Left lung (tissue), 4 donors: ENCODE measurements at regions not wholly inside any gene's neighbourhood (a gene's known extent, or its start where the extent isn't known, plus 50 kb on each side); places are given as distances from the start of the nearest gene placed in this dataset.
A peak's percentile ranks its signal among the peaks of the same experiment; 100 is the strongest.

Experiments used
- ATAC-seq: fragments of 200-7000 bp; cut with Tn5 transposase; one replicate; pipeline ENCODE4 v1.9.1; 2020; ENCODE audit warnings: moderate library complexity
- DNase-seq, 4 donors: peaks; one replicate each; pipeline ENCODE4 v3.0.0-alpha.2; 2013 to 2020
- H3K27ac ChIP-seq, 2 donors: fragments of 200-600 bp; sonication (generic) in 1 of 2; one replicate each; pipeline versions ENCODE4 v1.5.0 to v1.8.0; 2020 to 2021
- H3K27me3 ChIP-seq, 2 donors: fragments of 200-600 bp; sonication (generic) in 1 of 2; one replicate each; pipeline versions ENCODE4 v1.5.0 to v1.8.0; 2020 to 2021
- H3K36me3 ChIP-seq, 2 donors: fragments of 200-600 bp; sonication (generic) in 1 of 2; one replicate each; pipeline versions ENCODE4 v1.5.0 to v1.8.0; 2020 to 2021
- H3K4me1 ChIP-seq, 2 donors: fragments of 200-600 bp; one replicate each; pipeline ENCODE4 v1.8.0; 2021
- H3K4me3 ChIP-seq, 2 donors: fragments of 200-600 bp; sonication (generic) in 1 of 2; one replicate each; pipeline versions ENCODE4 v1.5.0 to v1.8.0; 2020 to 2021; ENCODE audit warnings: mild to moderate bottlenecking in 1 of 2
- H3K9me3 ChIP-seq, 2 donors: fragments of 200-600 bp; sonication (generic) in 1 of 2; one replicate each; pipeline versions ENCODE4 v1.5.0 to v1.8.0; 2020 to 2021
- intact Hi-C, 2 donors: fragments of 100-400 bp; cut with DNase I; formaldehyde crosslinking; loops; one replicate each; pipeline versions ENCODE4 v1.11.2 to v1.14.2; 2022
- TF ChIP-seq, protein P1 (sequence below), 2 donors: fragments of 200-600 bp; sonication (generic) in 1 of 2; IDR thresholded peaks; one replicate each; pipeline versions ENCODE4 v1.5.0 to v1.8.0; 2021; ENCODE audit warnings: antibody characterized with exemption in 2 of 2
- donor health status: DM: no; HTN: yes; CAD: no.
- donor health status: DM: no; HTN: no; CAD: no.

- Histone ChIP-seq H3K36me3 (no peaks in the 10 kb centered on the region), H3K27me3 (no peaks in the 10 kb centered on the region), H3K4me1 (no peaks in the 10 kb centered on the region), H3K4me3 (no peak overlapping the region), H3K9me3 (no peaks in the 10 kb centered on the region), H3K27ac (no peak overlapping the region)
- TF ChIP-seq, protein P1, sequence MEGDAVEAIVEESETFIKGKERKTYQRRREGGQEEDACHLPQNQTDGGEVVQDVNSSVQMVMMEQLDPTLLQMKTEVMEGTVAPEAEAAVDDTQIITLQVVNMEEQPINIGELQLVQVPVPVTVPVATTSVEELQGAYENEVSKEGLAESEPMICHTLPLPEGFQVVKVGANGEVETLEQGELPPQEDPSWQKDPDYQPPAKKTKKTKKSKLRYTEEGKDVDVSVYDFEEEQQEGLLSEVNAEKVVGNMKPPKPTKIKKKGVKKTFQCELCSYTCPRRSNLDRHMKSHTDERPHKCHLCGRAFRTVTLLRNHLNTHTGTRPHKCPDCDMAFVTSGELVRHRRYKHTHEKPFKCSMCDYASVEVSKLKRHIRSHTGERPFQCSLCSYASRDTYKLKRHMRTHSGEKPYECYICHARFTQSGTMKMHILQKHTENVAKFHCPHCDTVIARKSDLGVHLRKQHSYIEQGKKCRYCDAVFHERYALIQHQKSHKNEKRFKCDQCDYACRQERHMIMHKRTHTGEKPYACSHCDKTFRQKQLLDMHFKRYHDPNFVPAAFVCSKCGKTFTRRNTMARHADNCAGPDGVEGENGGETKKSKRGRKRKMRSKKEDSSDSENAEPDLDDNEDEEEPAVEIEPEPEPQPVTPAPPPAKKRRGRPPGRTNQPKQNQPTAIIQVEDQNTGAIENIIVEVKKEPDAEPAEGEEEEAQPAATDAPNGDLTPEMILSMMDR (IDR thresholded peaks at IDR 0.05), result no peak
- DNase-seq, result no peak
- no peak for ATAC-seq
- intact Hi-C loops, result no loop called here
These were observed 108.3 kb downstream of the SLITRK5 start for GRCh38 chr13:87779426-87779825.

DNA sequence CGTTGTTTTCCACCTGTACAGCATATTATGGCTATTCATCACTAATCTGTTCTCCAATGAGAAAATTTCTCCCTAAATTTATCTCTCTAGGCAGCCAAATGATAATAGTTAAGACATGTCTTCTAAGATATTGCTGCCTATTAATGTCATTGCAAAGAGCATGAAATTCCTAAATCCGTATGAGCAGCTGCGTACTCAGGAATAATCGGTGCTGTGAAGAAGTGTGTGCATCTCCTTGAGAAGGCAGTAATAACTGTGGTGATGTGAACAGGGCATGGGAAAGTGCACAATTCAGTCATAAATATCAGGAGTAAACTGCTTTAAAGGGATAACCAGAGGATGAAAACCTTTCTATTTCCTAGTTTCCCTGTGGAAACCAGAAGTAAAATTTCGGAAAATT lies 112.2 kb downstream of the SLITRK5 start:
- TF ChIP-seq, protein P1 (IDR thresholded peaks at IDR 0.05), result no peak
- intact Hi-C loops, result no loop called here
- H3K27me3 ChIP-seq, result no peaks in the 10 kb centered on the region
- no peaks in the 10 kb centered on the region for H3K9me3 ChIP-seq
- H3K36me3 ChIP-seq, result no peaks in the 10 kb centered on the region
- no peak overlapping the region for H3K27ac ChIP-seq
- DNase-seq, result no peak
- H3K4me1 ChIP-seq, result no peaks in the 10 kb centered on the region
- ATAC-seq, result no peak
- H3K4me3 ChIP-seq, result no peak overlapping the region

DNA sequence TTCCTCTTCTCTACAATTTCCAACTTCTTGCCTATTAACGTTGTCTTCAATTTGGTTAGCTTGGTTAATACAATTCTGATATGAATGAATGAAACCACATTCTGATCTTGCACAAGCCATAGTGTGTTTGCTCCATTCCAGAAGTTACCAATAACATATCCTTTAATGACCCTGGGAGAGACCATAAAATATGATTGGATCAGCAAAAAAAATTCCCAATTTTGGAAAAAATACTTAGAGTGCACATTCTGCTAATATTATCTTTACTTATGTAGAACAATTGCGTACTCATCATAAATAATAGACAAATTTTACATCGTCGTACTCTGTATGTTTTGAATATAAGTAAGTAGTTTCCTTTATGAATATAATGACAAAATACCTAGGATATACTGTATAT lies 117.2 kb downstream of the SLITRK5 start:
- ATAC-seq, result no peak

GRCh38 chr13:87792878-87793277 lies 121.7 kb downstream of the SLITRK5 start:
- no peak overlapping the region for H3K27ac ChIP-seq
- H3K36me3 ChIP-seq, result no peaks in the 10 kb centered on the region
- TF ChIP-seq, protein P1 (IDR thresholded peaks at IDR 0.05), result no peak
- ATAC-seq, result no peak
- no peaks in the 10 kb centered on the region for H3K9me3 ChIP-seq
- H3K4me3 ChIP-seq, result no peak overlapping the region
- DNase-seq, result peak in 1 of 4 donors; percentile 40
- H3K27me3 ChIP-seq, result no peaks in the 10 kb centered on the region
- intact Hi-C loops, result no loop called here
- H3K4me1 ChIP-seq, result no peaks in the 10 kb centered on the region

More for the DNA sequence above, 117.2 kb downstream of the SLITRK5 start:
- TF ChIP-seq, protein P1 (IDR thresholded peaks at IDR 0.05), result no peak
- intact Hi-C loops, result no loop called here
- no peaks in the 10 kb centered on the region for H3K27me3 ChIP-seq
- no peak overlapping the region for H3K27ac ChIP-seq
- no peaks in the 10 kb centered on the region for H3K4me1 ChIP-seq
- H3K9me3 ChIP-seq, result no peaks in the 10 kb centered on the region
- DNase-seq, result no peak
- H3K4me3 ChIP-seq, result no peak overlapping the region
- H3K36me3 ChIP-seq, result no peaks in the 10 kb centered on the region

DNA sequence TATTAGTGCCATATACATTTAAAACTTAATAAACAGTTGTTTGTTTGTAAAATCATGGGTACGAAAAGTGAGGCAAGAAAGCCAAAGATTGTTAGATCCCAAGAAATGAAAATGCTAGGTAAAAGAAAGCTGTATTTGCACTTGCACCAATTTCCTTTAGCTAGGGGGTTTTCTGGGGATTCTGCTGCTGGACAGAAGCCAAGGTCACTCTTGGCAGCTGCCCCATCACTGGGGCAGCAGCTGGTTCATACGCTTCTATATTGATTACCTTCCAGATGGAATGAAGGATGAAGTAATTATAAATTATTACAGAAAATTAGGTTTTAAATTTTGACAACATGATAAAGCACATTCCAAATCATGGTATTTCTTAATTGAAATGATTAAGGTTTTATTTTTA lies 127.4 kb downstream of the SLITRK5 start:
- TF ChIP-seq, protein P1 (IDR thresholded peaks at IDR 0.05), result no peak
- H3K4me3 ChIP-seq, result no peak overlapping the region
- H3K27ac ChIP-seq, result no peak overlapping the region
- no peak for DNase-seq
- intact Hi-C loops, result no loop called here
- no peaks in the 10 kb centered on the region for H3K36me3 ChIP-seq
- H3K9me3 ChIP-seq, result no peaks in the 10 kb centered on the region
- ATAC-seq, result no peak
- H3K27me3 ChIP-seq, result no peaks in the 10 kb centered on the region
- no peaks in the 10 kb centered on the region for H3K4me1 ChIP-seq
